ENCODE measurements at regions not wholly inside any gene's neighbourhood (a gene's known extent, or its start where the extent isn't known, plus 50 kb on each side); places are given as distances from the start of the nearest gene placed in this dataset.
A peak's percentile ranks its signal among the peaks of the same experiment; 100 is the strongest.

GRCh38 chr12:25025260-25025659 lies 76.4 kb upstream of the BCAT1 start:
- no peak overlapping the region for H3K27ac Mint-ChIP-seq
- no peaks in the 10 kb centered on the region for H3K9me3 Mint-ChIP-seq
- no peaks in the 10 kb centered on the region for H3K36me3 Mint-ChIP-seq (ENCODE audit: low read depth)
- no peak overlapping the region for H3K4me3 Mint-ChIP-seq
- no peaks in the 10 kb centered on the region for H3K27me3 Mint-ChIP-seq
- H3K4me1 Mint-ChIP-seq (ENCODE audit: low read depth): no peaks in the 10 kb centered on the region

DNA sequence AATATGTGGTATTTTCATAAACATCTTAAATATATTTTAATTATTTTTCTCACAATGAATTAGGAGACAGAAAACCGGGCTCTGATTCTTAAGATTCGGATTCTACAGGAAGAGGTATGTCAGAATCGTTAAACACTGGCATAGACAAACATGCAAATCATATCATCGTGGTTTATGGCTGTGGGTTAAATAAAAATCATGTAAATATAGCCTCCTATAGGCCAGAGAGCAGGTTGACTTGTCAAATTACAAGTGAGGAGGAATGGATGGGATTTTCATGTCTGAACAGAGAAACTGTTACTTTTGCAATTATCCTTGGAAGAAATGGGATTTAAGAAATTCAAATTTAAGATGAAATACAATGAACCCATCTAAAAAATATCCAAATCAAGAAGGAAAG lies 74.9 kb upstream of the BCAT1 start:
- Mint-ChIP-seq H3K36me3 (ENCODE audit: low read depth) (no peaks in the 10 kb centered on the region), H3K9me3 (no peaks in the 10 kb centered on the region), H3K4me1 (ENCODE audit: low read depth) (no peaks in the 10 kb centered on the region), H3K4me3 (no peak overlapping the region), H3K27ac (no peak overlapping the region), H3K27me3 (no peaks in the 10 kb centered on the region)

- Mint-ChIP-seq H3K4me3 (no peak overlapping the region), H3K27ac (no peak overlapping the region), H3K36me3 (ENCODE audit: low read depth) (no peaks in the 10 kb centered on the region), H3K9me3 (no peaks in the 10 kb centered on the region), H3K4me1 (ENCODE audit: low read depth) (no peaks in the 10 kb centered on the region), H3K27me3 (no peaks in the 10 kb centered on the region)
Observed at GRCh38 chr12:25020621-25021243, 71.8 kb upstream of the BCAT1 start.

DNA sequence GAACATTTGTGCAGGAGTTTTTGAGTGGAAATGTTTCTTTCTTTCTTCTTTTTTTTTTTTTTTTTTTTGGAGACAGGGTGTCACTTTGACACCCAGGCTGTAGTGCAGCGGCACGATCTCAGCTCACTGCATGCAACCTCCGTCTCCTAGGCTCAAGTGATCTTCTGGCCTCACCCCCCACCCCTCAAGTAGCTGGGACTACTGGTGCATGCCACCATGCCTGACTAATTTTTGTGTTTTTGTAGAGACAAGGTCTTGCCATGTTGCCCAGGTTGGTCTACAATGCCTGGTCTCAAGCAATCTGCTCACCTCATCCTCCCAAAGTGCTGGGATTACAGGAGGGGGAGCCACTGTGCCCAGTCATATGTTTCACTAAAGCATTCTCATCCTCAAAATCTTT lies 69.2 kb upstream of the BCAT1 start:
- no peak overlapping the region for H3K27ac Mint-ChIP-seq
- no peaks in the 10 kb centered on the region for H3K27me3 Mint-ChIP-seq
- no peaks in the 10 kb centered on the region for H3K9me3 Mint-ChIP-seq
- no peaks in the 10 kb centered on the region for H3K4me1 Mint-ChIP-seq (ENCODE audit: low read depth)
- no peak overlapping the region for H3K4me3 Mint-ChIP-seq
- H3K36me3 Mint-ChIP-seq (ENCODE audit: low read depth): no peaks in the 10 kb centered on the region

- Mint-ChIP-seq H3K4me3 (no peak overlapping the region), H3K27ac (no peak overlapping the region), H3K27me3 (no peaks in the 10 kb centered on the region), H3K9me3 (no peaks in the 10 kb centered on the region), H3K36me3 (ENCODE audit: low read depth) (no peaks in the 10 kb centered on the region), H3K4me1 (ENCODE audit: low read depth) (no peaks in the 10 kb centered on the region)
Observed at GRCh38 chr12:25017336-25017735, 68.4 kb upstream of the BCAT1 start.

GRCh38 chr12:25014961-25015360 lies 66.1 kb upstream of the BCAT1 start:
- no peak overlapping the region for H3K27ac Mint-ChIP-seq
- peaks cover 5% of the 10 kb centered on the region for H3K4me1 Mint-ChIP-seq (ENCODE audit: low read depth)
- H3K27me3 Mint-ChIP-seq: no peaks in the 10 kb centered on the region
- no peak overlapping the region for H3K4me3 Mint-ChIP-seq
- no peaks in the 10 kb centered on the region for H3K9me3 Mint-ChIP-seq
- no peaks in the 10 kb centered on the region for H3K36me3 Mint-ChIP-seq (ENCODE audit: low read depth)

DNA sequence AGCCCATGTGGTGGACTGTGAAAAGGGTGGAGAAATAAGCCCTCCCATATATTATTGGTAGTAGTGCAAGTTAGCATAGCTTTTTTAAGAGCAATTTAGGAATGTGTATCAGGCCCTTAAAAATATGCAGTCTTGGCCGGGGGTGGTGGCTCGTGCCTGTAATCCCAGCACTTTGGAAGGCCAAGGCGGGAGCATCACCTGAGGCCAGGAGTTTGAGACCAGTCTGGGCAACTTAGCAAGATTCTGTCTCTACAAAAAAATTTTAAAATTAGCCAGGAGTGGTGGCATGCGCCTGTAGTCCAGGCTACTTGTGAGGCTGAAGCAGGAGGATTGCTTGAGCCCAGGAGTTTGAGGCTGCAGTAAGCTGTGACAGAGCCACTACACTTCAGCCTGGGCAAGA lies 64.2 kb upstream of the BCAT1 start:
- Mint-ChIP-seq H3K9me3 (no peaks in the 10 kb centered on the region), H3K27ac (no peak overlapping the region), H3K4me1 (ENCODE audit: low read depth) (peaks cover 11% of the 10 kb centered on the region), H3K4me3 (no peak overlapping the region), H3K36me3 (ENCODE audit: low read depth) (no peaks in the 10 kb centered on the region), H3K27me3 (no peaks in the 10 kb centered on the region)

GRCh38 chr12:25009496-25010092 lies 60.7 kb upstream of the BCAT1 start:
- Mint-ChIP-seq H3K27ac (peak overlapping the region; percentile 45), H3K36me3 (ENCODE audit: low read depth) (no peaks in the 10 kb centered on the region), H3K4me1 (ENCODE audit: low read depth) (peaks cover 11% of the 10 kb centered on the region)

GRCh38 chr12:25005376-25005775 lies 56.5 kb upstream of the BCAT1 start:
- Mint-ChIP-seq H3K9me3 (no peaks in the 10 kb centered on the region), H3K36me3 (ENCODE audit: low read depth) (no peaks in the 10 kb centered on the region), H3K27me3 (no peaks in the 10 kb centered on the region), H3K27ac (no peak overlapping the region), H3K4me1 (ENCODE audit: low read depth) (peaks cover 16% of the 10 kb centered on the region), H3K4me3 (no peak overlapping the region)

More at GRCh38 chr12:25009496-25010092, 60.7 kb upstream of the BCAT1 start:
- Mint-ChIP-seq H3K27me3 (no peaks in the 10 kb centered on the region), H3K9me3 (no peaks in the 10 kb centered on the region), H3K4me3 (no peak overlapping the region)

GRCh38 chr12:25004447-25004846 lies 55.5 kb upstream of the BCAT1 start:
- Mint-ChIP-seq H3K9me3 (no peaks in the 10 kb centered on the region), H3K4me3 (no peak overlapping the region), H3K27ac (peak overlapping the region; percentile 61), H3K27me3 (no peaks in the 10 kb centered on the region), H3K36me3 (ENCODE audit: low read depth) (no peaks in the 10 kb centered on the region), H3K4me1 (ENCODE audit: low read depth) (peaks cover 8% of the 10 kb centered on the region)

GRCh38 chr12:25001311-25001710 lies 52.4 kb upstream of the BCAT1 start:
- Mint-ChIP-seq H3K36me3 (ENCODE audit: low read depth) (no peaks in the 10 kb centered on the region), H3K9me3 (no peaks in the 10 kb centered on the region), H3K4me1 (ENCODE audit: low read depth) (peaks cover 36% of the 10 kb centered on the region), H3K4me3 (no peak overlapping the region), H3K27me3 (no peaks in the 10 kb centered on the region), H3K27ac (no peak overlapping the region)
